Liver (tissue), 7 donors: ENCODE measurements at regions not wholly inside any gene's neighbourhood (a gene's known extent, or its start where the extent isn't known, plus 50 kb on each side); places are given as distances from the start of the nearest gene placed in this dataset.

Experiments
- DNase-seq: peaks from one replicate; pipeline ENCODE4 v3.0.0-alpha.2; 2017; ENCODE audit warnings: low spot score
- H3K27ac ChIP-seq, 2 donors: one replicate each; pipeline ENCODE4 v1.7.0; 2013; ENCODE audit warnings: inconsistent platforms in 2 of 2, low read length in 2 of 2, control low read depth in 1 of 2, low read depth in 1 of 2, mild to moderate bottlenecking in 1 of 2
- H3K27me3 ChIP-seq, 4 donors: one replicate each; pipeline versions ENCODE4 v1.6.1 to v1.7.0; 2013; ENCODE audit warnings: low read length in 3 of 4, inconsistent platforms in 1 of 4, mild to moderate bottlenecking in 1 of 4, moderate library complexity in 1 of 4; ENCODE audit not compliant: control insufficient read depth in 4 of 4, insufficient read depth in 4 of 4
- H3K36me3 ChIP-seq, 4 donors: one replicate each; pipeline versions ENCODE4 v1.6.1 to v1.7.0; 2013; ENCODE audit warnings: low read length in 3 of 4, mild to moderate bottlenecking in 3 of 4, low read depth in 1 of 4, moderate library complexity in 1 of 4; ENCODE audit not compliant: control insufficient read depth in 4 of 4, insufficient read depth in 3 of 4
- H3K4me1 ChIP-seq, 4 donors: one replicate each; pipeline versions ENCODE4 v1.6.1 to v1.7.0; 2013; ENCODE audit warnings: low read length in 3 of 4, mild to moderate bottlenecking in 3 of 4, moderate library complexity in 1 of 4; ENCODE audit not compliant: control insufficient read depth in 4 of 4, insufficient read depth in 4 of 4
- H3K4me3 ChIP-seq, 3 donors: one replicate each; pipeline versions ENCODE4 v1.6.1 to v1.7.0; 2013; ENCODE audit warnings: low read length in 3 of 3, control low read depth in 1 of 3, low read depth in 1 of 3, mild to moderate bottlenecking in 1 of 3
- H3K9ac ChIP-seq, 2 donors: one replicate each; pipeline ENCODE4 v1.7.0; 2013; ENCODE audit warnings: low read length in 2 of 2, mild to moderate bottlenecking in 2 of 2, moderate library complexity in 2 of 2, control low read depth in 1 of 2, low read depth in 1 of 2
- H3K9me3 ChIP-seq, 4 donors: one replicate each; pipeline versions ENCODE4 v1.6.1 to v1.7.0; 2013; ENCODE audit warnings: low read length in 3 of 4; ENCODE audit not compliant: control insufficient read depth in 4 of 4
- EGR1 ChIP-seq, 2 donors: IDR thresholded peaks; 2 replicates each; pipeline ENCODE4 v1.6.1; 2016 to 2018; ENCODE audit warnings: antibody characterized with exemption in 2 of 2, low read depth in 2 of 2
- FOXA1 ChIP-seq: IDR thresholded peaks from 2 replicates; pipeline ENCODE4 v1.6.1; 2016; ENCODE audit warnings: antibody characterized with exemption
- FOXA2 ChIP-seq: IDR thresholded peaks from 2 replicates; pipeline ENCODE4 v1.6.1; 2016; ENCODE audit warnings: antibody characterized with exemption
- GABPA ChIP-seq, 2 donors: IDR thresholded peaks in 1 of 2; conservative IDR thresholded peaks in 1 of 2; 2 replicates each; pipeline ENCODE4 v1.6.1; 2016; ENCODE audit warnings: antibody characterized with exemption in 2 of 2, mild to moderate bottlenecking in 1 of 2, moderate library complexity in 1 of 2
- HNF4A ChIP-seq, 2 donors: conservative IDR thresholded peaks; 2 replicates each; pipeline ENCODE4 v1.6.1; 2016; ENCODE audit warnings: antibody characterized with exemption in 2 of 2, mild to moderate bottlenecking in 2 of 2
- HNF4G ChIP-seq: IDR thresholded peaks from 2 replicates; pipeline ENCODE4 v1.6.1; 2016; ENCODE audit warnings: antibody characterized with exemption
- JUND ChIP-seq, 2 donors: IDR thresholded peaks; 2 replicates each; pipeline ENCODE4 v1.6.1; 2016; ENCODE audit warnings: antibody characterized with exemption in 2 of 2
- NR2F2 ChIP-seq: IDR thresholded peaks from 2 replicates; pipeline ENCODE4 v1.6.1; 2016; ENCODE audit warnings: antibody characterized with exemption
- RAD21 ChIP-seq, 2 donors: IDR thresholded peaks; 2 replicates each; pipeline ENCODE4 v1.6.1; 2016; ENCODE audit warnings: antibody characterized with exemption in 2 of 2, mild to moderate bottlenecking in 2 of 2
- RXRA ChIP-seq, 2 donors: IDR thresholded peaks; 2 replicates each; pipeline ENCODE4 v1.6.1; 2017 to 2018; ENCODE audit warnings: antibody characterized with exemption in 2 of 2, mild to moderate bottlenecking in 1 of 2
- TAF1 ChIP-seq: conservative IDR thresholded peaks from 2 replicates; pipeline ENCODE4 v1.6.1; 2016; ENCODE audit warnings: antibody characterized with exemption, mild to moderate bottlenecking
- YY1 ChIP-seq: IDR thresholded peaks from 2 replicates; pipeline ENCODE4 v1.6.1; 2016; ENCODE audit warnings: antibody characterized with exemption, mild to moderate bottlenecking
- WGBS: extraction: QIAGEN DNeasy Blood & Tissue Kit; methylation state at CpG from one replicate; pipeline ENCODE4 v1.1.7; 2013; 5-methylcytosine and 5-hydroxymethylcytosine counted together
- TF ChIP-seq, protein P1 (sequence below): IDR thresholded peaks from 2 replicates; pipeline ENCODE4 v1.6.1; 2016; ENCODE audit warnings: antibody characterized with exemption
- TF ChIP-seq, protein P2 (sequence below): IDR thresholded peaks from 2 replicates; pipeline ENCODE4 v1.6.1; 2016; ENCODE audit warnings: antibody characterized with exemption, mild to moderate bottlenecking
- donor health status: healthy.
- donor health status: healthy.
- donor health status: healthy.
- donor health status: healthy.

DNA sequence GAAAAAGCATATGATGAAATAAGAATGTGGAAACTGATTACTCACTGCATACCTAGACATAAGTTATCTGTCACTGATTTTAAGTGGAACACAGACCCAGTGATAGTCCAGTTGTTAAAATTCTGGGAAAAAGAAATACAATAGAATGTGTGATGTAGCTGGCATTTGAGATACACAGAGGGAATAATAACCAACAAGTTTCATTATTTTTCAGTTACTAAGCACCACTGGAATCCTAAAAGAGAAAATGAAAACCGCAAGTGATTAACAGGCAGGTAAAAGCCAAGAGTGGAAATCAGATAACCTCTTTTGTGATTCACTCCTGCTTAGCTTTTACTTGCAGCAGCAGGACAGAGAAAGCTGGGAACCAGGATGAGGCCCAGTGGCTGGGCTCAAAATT lies 994.0 kb upstream of the SEMA6A start:
- DNase-seq: no peak
- WGBS: 48% methylated on average over 1 of the region's 1 CpG
- TF ChIP-seq, protein P1, sequence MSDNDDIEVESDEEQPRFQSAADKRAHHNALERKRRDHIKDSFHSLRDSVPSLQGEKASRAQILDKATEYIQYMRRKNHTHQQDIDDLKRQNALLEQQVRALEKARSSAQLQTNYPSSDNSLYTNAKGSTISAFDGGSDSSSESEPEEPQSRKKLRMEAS: no peak
- TF ChIP-seq, protein P2, sequence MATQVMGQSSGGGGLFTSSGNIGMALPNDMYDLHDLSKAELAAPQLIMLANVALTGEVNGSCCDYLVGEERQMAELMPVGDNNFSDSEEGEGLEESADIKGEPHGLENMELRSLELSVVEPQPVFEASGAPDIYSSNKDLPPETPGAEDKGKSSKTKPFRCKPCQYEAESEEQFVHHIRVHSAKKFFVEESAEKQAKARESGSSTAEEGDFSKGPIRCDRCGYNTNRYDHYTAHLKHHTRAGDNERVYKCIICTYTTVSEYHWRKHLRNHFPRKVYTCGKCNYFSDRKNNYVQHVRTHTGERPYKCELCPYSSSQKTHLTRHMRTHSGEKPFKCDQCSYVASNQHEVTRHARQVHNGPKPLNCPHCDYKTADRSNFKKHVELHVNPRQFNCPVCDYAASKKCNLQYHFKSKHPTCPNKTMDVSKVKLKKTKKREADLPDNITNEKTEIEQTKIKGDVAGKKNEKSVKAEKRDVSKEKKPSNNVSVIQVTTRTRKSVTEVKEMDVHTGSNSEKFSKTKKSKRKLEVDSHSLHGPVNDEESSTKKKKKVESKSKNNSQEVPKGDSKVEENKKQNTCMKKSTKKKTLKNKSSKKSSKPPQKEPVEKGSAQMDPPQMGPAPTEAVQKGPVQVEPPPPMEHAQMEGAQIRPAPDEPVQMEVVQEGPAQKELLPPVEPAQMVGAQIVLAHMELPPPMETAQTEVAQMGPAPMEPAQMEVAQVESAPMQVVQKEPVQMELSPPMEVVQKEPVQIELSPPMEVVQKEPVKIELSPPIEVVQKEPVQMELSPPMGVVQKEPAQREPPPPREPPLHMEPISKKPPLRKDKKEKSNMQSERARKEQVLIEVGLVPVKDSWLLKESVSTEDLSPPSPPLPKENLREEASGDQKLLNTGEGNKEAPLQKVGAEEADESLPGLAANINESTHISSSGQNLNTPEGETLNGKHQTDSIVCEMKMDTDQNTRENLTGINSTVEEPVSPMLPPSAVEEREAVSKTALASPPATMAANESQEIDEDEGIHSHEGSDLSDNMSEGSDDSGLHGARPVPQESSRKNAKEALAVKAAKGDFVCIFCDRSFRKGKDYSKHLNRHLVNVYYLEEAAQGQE: no peak
- TF ChIP-seq HNF4G: no peak
- no peak for TF ChIP-seq FOXA2
- TF ChIP-seq TAF1: no peak
- no peak for TF ChIP-seq GABPA (IDR thresholded peaks at IDR 0.05 in 1 of 2, conservative IDR thresholded peaks at IDR 0.05 in 1 of 2)
- Histone ChIP-seq H3K4me1 (no peaks in the 10 kb centered on the region), H3K9ac (no peak overlapping the region), H3K9me3 (no peaks in the 10 kb centered on the region), H3K27ac (no peak overlapping the region), H3K36me3 (no peaks in the 10 kb centered on the region), H3K27me3 (no peaks in the 10 kb centered on the region), H3K4me3 (no peak overlapping the region)

DNA sequence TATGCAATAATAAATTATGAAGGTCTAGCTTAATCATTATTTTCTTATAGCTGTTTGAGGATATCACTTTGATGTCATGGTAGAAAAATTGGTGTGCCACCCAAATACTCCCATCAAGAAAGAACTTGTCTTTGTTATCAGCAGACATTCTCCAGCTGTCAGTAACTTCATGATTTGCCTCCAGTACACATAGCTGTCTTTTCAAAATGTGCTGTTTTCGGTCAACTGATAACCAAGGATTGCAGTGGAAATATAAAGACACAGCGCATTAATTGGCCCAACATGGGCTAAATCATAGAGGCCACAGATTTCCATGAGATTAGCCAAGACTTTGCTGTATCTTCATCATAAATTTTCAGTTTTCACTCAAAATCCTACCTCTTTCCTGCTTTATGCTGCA lies 993.5 kb upstream of the SEMA6A start:
- H3K9me3 ChIP-seq: no peaks in the 10 kb centered on the region
- no peak for TF ChIP-seq RAD21 (IDR thresholded peaks at IDR 0.05)
- H3K4me3 ChIP-seq: no peak overlapping the region
- no peak overlapping the region for H3K27ac ChIP-seq
- H3K9ac ChIP-seq: no peak overlapping the region
- 88% methylated on average over 2 of the region's 2 CpGs for WGBS
- no peaks in the 10 kb centered on the region for H3K27me3 ChIP-seq
- DNase-seq: no peak
- H3K36me3 ChIP-seq: no peaks in the 10 kb centered on the region
- no peaks in the 10 kb centered on the region for H3K4me1 ChIP-seq

DNA sequence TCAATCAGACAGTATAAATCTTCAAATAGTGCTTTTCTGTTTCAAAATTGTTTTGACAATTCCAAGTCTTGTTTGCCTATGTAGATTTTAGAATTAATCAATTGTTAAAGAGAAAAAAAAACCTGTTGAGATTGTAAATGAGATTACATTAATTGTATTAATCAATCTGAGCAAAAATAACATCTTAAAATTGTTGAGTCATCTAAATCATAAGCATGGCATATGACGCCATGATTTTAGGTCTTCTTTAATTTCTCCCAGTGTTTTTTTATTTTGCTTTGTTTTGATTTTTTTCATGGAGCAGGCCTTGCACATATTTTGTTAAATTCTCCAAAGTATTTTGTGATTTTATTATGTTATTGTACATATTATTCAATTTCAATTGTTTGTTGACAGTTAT lies 988.0 kb upstream of the SEMA6A start:
- Histone ChIP-seq H3K27me3 (no peaks in the 10 kb centered on the region), H3K4me1 (peaks cover 0 to 14% (median 9%) of the 10 kb centered on the region in 4 donors), H3K36me3 (no peaks in the 10 kb centered on the region), H3K9ac (no peak overlapping the region), H3K9me3 (no peaks in the 10 kb centered on the region), H3K27ac (no peak overlapping the region), H3K4me3 (no peak overlapping the region)
- no peak for TF ChIP-seq FOXA2
- TF ChIP-seq EGR1 (IDR thresholded peaks at IDR 0.05; ENCODE audit: low read depth in 2 of 2): no peak
- no peak for TF ChIP-seq RXRA (IDR thresholded peaks at IDR 0.05)
- no peak for TF ChIP-seq HNF4G
- TF ChIP-seq FOXA1: no peak
- TF ChIP-seq RAD21 (IDR thresholded peaks at IDR 0.05): no peak
- no peak for TF ChIP-seq YY1
- no peak for TF ChIP-seq NR2F2
- no peak for TF ChIP-seq HNF4A (conservative IDR thresholded peaks at IDR 0.05)
- TF ChIP-seq GABPA (IDR thresholded peaks at IDR 0.05 in 1 of 2, conservative IDR thresholded peaks at IDR 0.05 in 1 of 2): no peak
- TF ChIP-seq JUND (IDR thresholded peaks at IDR 0.05): no peak
- no peak for DNase-seq
- 98% methylated on average over 1 of the region's 1 CpG for WGBS
